GM12864 (cell line): ENCODE measurements at regions not wholly inside any gene's neighbourhood (a gene's known extent, or its start where the extent isn't known, plus 50 kb on each side); places are given as distances from the start of the nearest gene placed in this dataset.

Experiments
- DNase-seq: peaks from one replicate; pipeline ENCODE4 v3.0.0-alpha.2; 2011; ENCODE audit warnings: low read depth
- H3K4me3 ChIP-seq: 2 replicates; pipeline ENCODE4 v1.5.1; 2011; ENCODE audit warnings: mild to moderate bottlenecking, low read depth, low read length, control low read depth
- TF ChIP-seq, protein P1 (sequence below): IDR thresholded peaks from 2 replicates; pipeline ENCODE4 v1.5.1; 2011; ENCODE audit warnings: low read depth, mild to moderate bottlenecking, moderate library complexity, low read length, control low read depth, inconsistent platforms; ENCODE audit errors: missing control alignments

DNA sequence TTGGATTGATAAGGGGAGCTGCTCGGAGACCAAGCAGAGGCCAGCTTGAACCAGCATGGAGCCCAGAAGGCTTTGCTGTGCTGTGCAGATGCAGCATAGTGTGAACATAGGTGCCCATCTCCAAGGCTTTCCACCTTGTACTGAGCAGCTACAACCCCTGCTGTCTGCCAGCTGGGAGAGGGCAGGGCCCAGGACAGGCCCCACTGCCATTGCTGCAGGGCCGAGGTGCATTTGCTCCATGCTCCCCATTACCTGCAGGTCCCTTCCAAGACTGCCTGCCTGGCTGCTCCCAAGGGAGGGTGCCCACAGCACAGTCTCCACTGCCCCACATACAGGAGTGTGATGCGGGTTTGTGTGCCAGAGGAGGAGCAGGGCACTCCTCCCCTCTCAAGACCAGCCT is 1016.0 kb upstream of the INTU start:
- DNase-seq: no peak
- TF ChIP-seq, protein P1, sequence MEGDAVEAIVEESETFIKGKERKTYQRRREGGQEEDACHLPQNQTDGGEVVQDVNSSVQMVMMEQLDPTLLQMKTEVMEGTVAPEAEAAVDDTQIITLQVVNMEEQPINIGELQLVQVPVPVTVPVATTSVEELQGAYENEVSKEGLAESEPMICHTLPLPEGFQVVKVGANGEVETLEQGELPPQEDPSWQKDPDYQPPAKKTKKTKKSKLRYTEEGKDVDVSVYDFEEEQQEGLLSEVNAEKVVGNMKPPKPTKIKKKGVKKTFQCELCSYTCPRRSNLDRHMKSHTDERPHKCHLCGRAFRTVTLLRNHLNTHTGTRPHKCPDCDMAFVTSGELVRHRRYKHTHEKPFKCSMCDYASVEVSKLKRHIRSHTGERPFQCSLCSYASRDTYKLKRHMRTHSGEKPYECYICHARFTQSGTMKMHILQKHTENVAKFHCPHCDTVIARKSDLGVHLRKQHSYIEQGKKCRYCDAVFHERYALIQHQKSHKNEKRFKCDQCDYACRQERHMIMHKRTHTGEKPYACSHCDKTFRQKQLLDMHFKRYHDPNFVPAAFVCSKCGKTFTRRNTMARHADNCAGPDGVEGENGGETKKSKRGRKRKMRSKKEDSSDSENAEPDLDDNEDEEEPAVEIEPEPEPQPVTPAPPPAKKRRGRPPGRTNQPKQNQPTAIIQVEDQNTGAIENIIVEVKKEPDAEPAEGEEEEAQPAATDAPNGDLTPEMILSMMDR: no peak
- no peak overlapping the region for H3K4me3 ChIP-seq

DNA sequence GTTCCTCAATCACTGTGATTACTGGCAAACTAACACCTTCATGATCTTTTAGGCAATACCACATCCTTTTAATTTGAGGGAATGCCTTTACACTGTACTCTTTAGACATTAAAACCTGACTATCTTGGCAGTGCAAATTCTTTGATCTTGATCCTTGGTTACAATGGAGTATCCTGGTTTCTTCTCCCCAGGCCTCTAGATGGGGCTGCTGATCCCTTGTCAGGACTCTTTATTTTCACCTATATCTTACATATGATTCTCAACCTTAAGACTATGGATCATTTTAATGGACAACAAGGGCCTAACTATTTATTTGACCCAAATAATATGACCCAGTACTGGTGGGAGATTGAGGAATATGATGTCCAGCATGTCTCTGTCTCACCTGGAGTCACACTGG is 1005.5 kb upstream of the INTU start:
- H3K4me3 ChIP-seq: no peak overlapping the region
- no peak for DNase-seq
- TF ChIP-seq, protein P1: peak; percentile 12

DNA sequence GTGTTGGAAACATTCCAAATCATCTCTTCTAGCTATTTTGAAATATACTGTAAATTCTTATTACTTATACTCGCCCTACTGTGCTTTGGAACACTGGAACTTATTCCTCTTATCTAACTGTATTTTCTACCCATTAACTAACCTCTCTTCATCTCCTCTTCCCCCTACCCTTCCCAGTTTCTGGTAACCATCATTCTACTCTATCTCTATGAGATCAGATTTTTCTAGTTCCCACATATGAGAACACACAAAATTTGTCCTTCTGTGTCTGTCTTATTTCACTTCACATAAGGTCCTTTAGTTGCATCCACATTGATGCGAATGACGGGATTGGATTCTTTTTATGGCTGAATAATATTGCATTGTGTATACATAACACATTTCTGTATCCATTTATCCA is 1003.8 kb upstream of the INTU start:
- no peak for DNase-seq
- TF ChIP-seq, protein P1: no peak
- H3K4me3 ChIP-seq: no peak overlapping the region

DNA sequence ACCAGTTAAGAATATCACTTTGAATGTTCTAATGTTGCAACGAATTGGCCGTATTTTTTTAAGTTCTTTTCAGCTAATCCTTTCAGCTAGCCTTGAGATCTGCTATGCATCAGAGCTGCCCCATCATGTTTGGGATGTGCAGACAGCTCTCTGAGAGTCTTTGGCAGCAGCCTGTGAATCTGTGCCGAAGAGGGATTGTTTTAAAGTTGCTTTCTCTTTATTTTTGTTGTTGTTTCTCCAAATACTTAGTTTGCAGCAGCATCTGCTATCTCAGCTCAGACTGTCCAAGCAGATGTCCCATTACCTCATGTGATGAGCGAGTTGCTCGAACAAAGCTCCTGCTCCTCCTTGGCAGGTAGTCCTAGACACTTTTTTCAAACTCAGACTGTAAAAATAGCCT is 1002.5 kb upstream of the INTU start:
- DNase-seq: no peak
- TF ChIP-seq, protein P1: no peak
- no peak overlapping the region for H3K4me3 ChIP-seq

DNA sequence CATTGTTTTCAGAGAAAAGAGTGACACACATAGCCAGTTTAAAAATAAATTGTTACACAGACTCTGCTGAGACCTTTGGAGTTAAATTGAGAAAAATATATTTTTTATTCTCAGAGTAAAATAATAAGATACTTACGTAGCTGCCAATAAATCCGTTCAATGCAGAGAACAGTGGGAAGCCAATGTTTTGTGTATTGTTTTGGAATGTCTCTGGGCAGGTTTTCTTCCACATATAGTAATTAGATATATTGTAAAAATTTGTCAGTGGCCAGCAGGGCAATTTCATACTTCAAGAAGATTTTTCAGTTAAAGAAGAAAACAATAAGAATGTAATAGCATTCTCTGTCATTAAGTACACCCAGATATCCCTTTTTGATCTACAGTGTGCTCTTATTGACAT is 999.5 kb upstream of the INTU start:
- TF ChIP-seq, protein P1: no peak
- no peak overlapping the region for H3K4me3 ChIP-seq
- no peak for DNase-seq

DNA sequence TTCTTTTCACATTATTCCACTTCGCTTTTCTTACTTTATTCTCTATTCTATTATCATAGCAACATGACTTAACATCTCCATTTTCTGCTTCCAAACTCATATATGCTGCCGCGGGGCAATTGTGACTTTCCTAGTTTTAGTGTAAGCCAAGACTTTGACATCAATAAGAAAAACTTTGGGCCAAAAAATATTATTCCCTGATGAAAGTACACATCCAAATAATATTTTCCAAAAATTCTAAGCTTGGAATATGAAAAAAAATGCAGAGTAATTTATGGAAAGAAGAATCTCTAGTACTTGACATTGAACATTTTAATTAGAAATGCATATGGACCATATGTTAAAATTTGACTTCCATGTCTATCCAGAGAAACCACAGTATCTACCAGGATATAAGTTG is 995.1 kb upstream of the INTU start:
- DNase-seq: no peak
- TF ChIP-seq, protein P1: no peak
- no peak overlapping the region for H3K4me3 ChIP-seq

DNA sequence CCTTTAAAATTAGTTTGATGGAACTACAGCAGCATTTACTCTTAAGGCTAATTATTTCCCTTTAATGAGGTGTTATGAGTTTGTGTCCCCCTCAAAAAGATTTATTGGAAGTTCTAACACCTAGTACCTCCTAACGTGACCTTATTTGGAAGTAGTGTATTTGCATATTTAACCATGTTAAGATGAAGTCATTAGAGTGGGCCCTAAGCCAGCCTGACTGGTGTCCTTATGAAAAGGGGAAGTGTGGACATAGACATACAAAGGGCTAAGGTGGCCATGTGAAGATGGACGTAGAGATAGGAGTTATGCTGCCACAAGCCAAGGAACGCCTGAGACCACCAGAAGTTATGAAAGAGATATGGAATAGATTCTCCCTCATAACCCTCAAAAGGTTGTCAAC is 985.4 kb upstream of the INTU start:
- no peak overlapping the region for H3K4me3 ChIP-seq
- DNase-seq: no peak
- TF ChIP-seq, protein P1: no peak
